ENCODE measurements at regions not wholly inside any gene's neighbourhood (a gene's known extent, or its start where the extent isn't known, plus 50 kb on each side); places are given as distances from the start of the nearest gene placed in this dataset.

- Histone ChIP-seq H3K4me3 (no peak overlapping the region), H3K27me3 (no peaks in the 10 kb centered on the region), H3K9me3 (no peaks in the 10 kb centered on the region), H3K27ac (no peak overlapping the region), H3K4me1 (no peaks in the 10 kb centered on the region), H3K36me3 (no peaks in the 10 kb centered on the region)
- TF ChIP-seq POLR2A (IDR thresholded peaks at IDR 0.05), result no peak
- no peak for TF ChIP-seq CTCF (IDR thresholded peaks at IDR 0.05 in 4 of 5, conservative IDR thresholded peaks at IDR 0.05 in 1 of 5)
- intact Hi-C loops (cut with DNase I; ENCODE audit: low total_unique reads) (no loop called here), in situ Hi-C loops (cut with MboI; ENCODE audit: low sequenced_read_pairs in 4 of 4) (no loop called here)
- ATAC-seq, result no peak
- no peak for DNase-seq
Measured at GRCh38 chr2:128411431-128411830, 92.8 kb upstream of the HS6ST1 start.

- Histone ChIP-seq H3K27me3 (no peaks in the 10 kb centered on the region), H3K4me3 (no peak overlapping the region), H3K9me3 (no peaks in the 10 kb centered on the region), H3K4me1 (no peaks in the 10 kb centered on the region), H3K27ac (no peak overlapping the region), H3K36me3 (no peaks in the 10 kb centered on the region)
- TF ChIP-seq POLR2A (IDR thresholded peaks at IDR 0.05) (no peak), CTCF (IDR thresholded peaks at IDR 0.05 in 4 of 5, conservative IDR thresholded peaks at IDR 0.05 in 1 of 5) (no peak)
- in situ Hi-C loops (cut with MboI; ENCODE audit: low sequenced_read_pairs in 4 of 4) (no loop called here), intact Hi-C loops (cut with DNase I; ENCODE audit: low total_unique reads) (no loop called here)
- DNase-seq (no peak), ATAC-seq (no peak)
Measured at GRCh38 chr2:128412181-128412871, 93.7 kb upstream of the HS6ST1 start.

- no peaks in the 10 kb centered on the region for H3K4me1 ChIP-seq
- no peaks in the 10 kb centered on the region for H3K36me3 ChIP-seq
- no peaks in the 10 kb centered on the region for H3K27me3 ChIP-seq
- H3K4me3 ChIP-seq, result no peak overlapping the region
- ATAC-seq, result no peak
- H3K27ac ChIP-seq, result no peak overlapping the region
- intact Hi-C loops (cut with DNase I; ENCODE audit: low total_unique reads) (no loop called here), in situ Hi-C loops (cut with MboI; ENCODE audit: low sequenced_read_pairs in 4 of 4) (no loop called here)
- H3K9me3 ChIP-seq, result no peaks in the 10 kb centered on the region
- DNase-seq, result no peak
- TF ChIP-seq CTCF (IDR thresholded peaks at IDR 0.05 in 4 of 5, conservative IDR thresholded peaks at IDR 0.05 in 1 of 5) (no peak), POLR2A (IDR thresholded peaks at IDR 0.05) (no peak)
Measured at GRCh38 chr2:128413014-128413717, 94.5 kb upstream of the HS6ST1 start.

GRCh38 chr2:128413718-128414341 lies 95.2 kb upstream of the HS6ST1 start:
- intact Hi-C loops (cut with DNase I; ENCODE audit: low total_unique reads), result no loop called here
- DNase-seq (no peak), ATAC-seq (no peak)
- no peaks in the 10 kb centered on the region for H3K4me1 ChIP-seq
- no peaks in the 10 kb centered on the region for H3K27me3 ChIP-seq
- H3K27ac ChIP-seq, result no peak overlapping the region
- no peak overlapping the region for H3K4me3 ChIP-seq
- TF ChIP-seq POLR2A (IDR thresholded peaks at IDR 0.05) (no peak), CTCF (IDR thresholded peaks at IDR 0.05 in 4 of 5, conservative IDR thresholded peaks at IDR 0.05 in 1 of 5) (no peak)
- H3K9me3 ChIP-seq, result no peaks in the 10 kb centered on the region
- in situ Hi-C loops (cut with MboI; ENCODE audit: low sequenced_read_pairs in 4 of 4), result no loop called here
- H3K36me3 ChIP-seq, result no peaks in the 10 kb centered on the region
